Nucleus accumbens (tissue), 56 donors: ENCODE measurements at regions not wholly inside any gene's neighbourhood (a gene's known extent, or its start where the extent isn't known, plus 50 kb on each side); places are given as distances from the start of the nearest gene placed in this dataset.
"Not testable (repeated sequence)": the region's sequence is repeated elsewhere in the genome, so short reads cannot be mapped to it uniquely, and the experiment has no call there.

Source experiments
- DNase-seq, 56 donors: peaks; one replicate each; lab custom pipeline; 2025; lab: John Stamatoyannopoulos, UW

GRCh38 chr21:18705971-18706370, 302.4 kb upstream of the TMPRSS15 start:
- DNase-seq = no peak

- DNase-seq = no peak
These were observed 308.1 kb upstream of the TMPRSS15 start for GRCh38 chr21:18711662-18712061.

- DNase-seq = no peak
These were observed 312.0 kb upstream of the TMPRSS15 start for GRCh38 chr21:18715606-18716005.

- DNase-seq = no peak
These were observed 313.1 kb upstream of the TMPRSS15 start for GRCh38 chr21:18716578-18717138.

GRCh38 chr21:18722193-18722592, 318.6 kb upstream of the TMPRSS15 start:
- no peak for DNase-seq

GRCh38 chr21:18723171-18723570, 319.6 kb upstream of the TMPRSS15 start:
- no peak for DNase-seq

GRCh38 chr21:18725653-18726052, 322.1 kb upstream of the TMPRSS15 start:
- DNase-seq = no peak

GRCh38 chr21:18741954-18742353, 338.4 kb upstream of the TMPRSS15 start:
- DNase-seq = no peak

- DNase-seq = no peak
These were observed 339.9 kb upstream of the TMPRSS15 start for GRCh38 chr21:18743531-18743930.

- DNase-seq = no peak
These were observed 341.3 kb upstream of the TMPRSS15 start for GRCh38 chr21:18744840-18745239.

GRCh38 chr21:18752894-18753293, 349.3 kb upstream of the TMPRSS15 start:
- DNase-seq = not testable (repeated sequence)

GRCh38 chr21:18756272-18756671, 352.7 kb upstream of the TMPRSS15 start:
- DNase-seq = not testable (repeated sequence)

- DNase-seq = no peak
These were observed 355.7 kb upstream of the TMPRSS15 start for GRCh38 chr21:18759267-18759666.

GRCh38 chr21:18759751-18760161, 356.2 kb upstream of the TMPRSS15 start:
- DNase-seq = no peak

- DNase-seq = no peak
These were observed 356.7 kb upstream of the TMPRSS15 start for GRCh38 chr21:18760247-18760646.

- no peak for DNase-seq
These were observed 361.1 kb upstream of the TMPRSS15 start for GRCh38 chr21:18764720-18765119.

GRCh38 chr21:18769599-18769998, 366.0 kb upstream of the TMPRSS15 start:
- no peak for DNase-seq

GRCh38 chr21:18771845-18772380, 368.3 kb upstream of the TMPRSS15 start:
- DNase-seq = no peak

GRCh38 chr21:18772404-18772803, 368.8 kb upstream of the TMPRSS15 start:
- DNase-seq = no peak

- DNase-seq = no peak
These were observed 369.3 kb upstream of the TMPRSS15 start for GRCh38 chr21:18772897-18773296.

GRCh38 chr21:18776936-18777335, 373.4 kb upstream of the TMPRSS15 start:
- no peak for DNase-seq

GRCh38 chr21:18782721-18783120, 379.1 kb upstream of the TMPRSS15 start:
- DNase-seq = no peak

GRCh38 chr21:18801468-18801867, 397.9 kb upstream of the TMPRSS15 start:
- DNase-seq = no peak
